HL-60 (cell line): ENCODE measurements at regions not wholly inside any gene's neighbourhood (a gene's known extent, or its start where the extent isn't known, plus 50 kb on each side); places are given as distances from the start of the nearest gene placed in this dataset.

ENCODE experiments used
- POLR2AphosphoS5 ChIP-seq: IDR thresholded peaks from 2 replicates; pipeline ENCODE4 v1.6.1; 2012; ENCODE audit warnings: low read depth
- SPI1 ChIP-seq: IDR thresholded peaks from 2 replicates; pipeline ENCODE4 v1.6.1; 2012; ENCODE audit warnings: low read depth, mild to moderate bottlenecking, borderline replicate concordance
- TF ChIP-seq, protein P1 (sequence below): IDR thresholded peaks from one replicate; pipeline ENCODE4 v1.5.1; 2011; ENCODE audit warnings: low read length, control low read depth, inconsistent platforms; ENCODE audit not compliant: insufficient read depth

DNA sequence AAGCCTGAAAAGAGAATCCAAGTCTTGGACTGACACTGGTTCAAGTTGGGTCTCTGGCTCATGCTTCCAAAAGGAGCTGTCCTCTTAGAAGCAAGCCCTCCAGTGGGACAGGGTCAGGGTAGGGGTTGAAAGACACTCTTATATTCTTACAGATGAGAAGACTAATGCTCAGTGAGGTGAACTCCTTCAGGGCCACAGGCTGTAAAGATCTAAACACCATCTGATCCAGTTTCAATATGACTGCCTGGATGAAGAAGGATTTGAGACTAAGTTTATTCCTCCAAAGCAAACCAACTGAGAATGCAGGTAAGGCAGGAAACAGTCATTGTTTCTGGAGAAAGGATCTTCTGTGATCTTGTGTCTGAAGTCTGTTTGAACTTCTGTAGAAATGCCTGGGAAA is 99.0 kb upstream of the TAB2 start:
- TF ChIP-seq, protein P1, sequence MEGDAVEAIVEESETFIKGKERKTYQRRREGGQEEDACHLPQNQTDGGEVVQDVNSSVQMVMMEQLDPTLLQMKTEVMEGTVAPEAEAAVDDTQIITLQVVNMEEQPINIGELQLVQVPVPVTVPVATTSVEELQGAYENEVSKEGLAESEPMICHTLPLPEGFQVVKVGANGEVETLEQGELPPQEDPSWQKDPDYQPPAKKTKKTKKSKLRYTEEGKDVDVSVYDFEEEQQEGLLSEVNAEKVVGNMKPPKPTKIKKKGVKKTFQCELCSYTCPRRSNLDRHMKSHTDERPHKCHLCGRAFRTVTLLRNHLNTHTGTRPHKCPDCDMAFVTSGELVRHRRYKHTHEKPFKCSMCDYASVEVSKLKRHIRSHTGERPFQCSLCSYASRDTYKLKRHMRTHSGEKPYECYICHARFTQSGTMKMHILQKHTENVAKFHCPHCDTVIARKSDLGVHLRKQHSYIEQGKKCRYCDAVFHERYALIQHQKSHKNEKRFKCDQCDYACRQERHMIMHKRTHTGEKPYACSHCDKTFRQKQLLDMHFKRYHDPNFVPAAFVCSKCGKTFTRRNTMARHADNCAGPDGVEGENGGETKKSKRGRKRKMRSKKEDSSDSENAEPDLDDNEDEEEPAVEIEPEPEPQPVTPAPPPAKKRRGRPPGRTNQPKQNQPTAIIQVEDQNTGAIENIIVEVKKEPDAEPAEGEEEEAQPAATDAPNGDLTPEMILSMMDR = no peak
- TF ChIP-seq POLR2AphosphoS5 (no peak), SPI1 (no peak)
